Endometrium (tissue), 2 donors: ENCODE measurements at regions not wholly inside any gene's neighbourhood (a gene's known extent, or its start where the extent isn't known, plus 50 kb on each side); places are given as distances from the start of the nearest gene placed in this dataset.

Experiments used
- FAIRE-seq: peaks from 2 replicates; lab custom pipeline; 2012; peaks lifted over from hg19 to GRCh38; lab: Jason Lieb, UNC
- donor health status: control.
- donor health status: control.

DNA sequence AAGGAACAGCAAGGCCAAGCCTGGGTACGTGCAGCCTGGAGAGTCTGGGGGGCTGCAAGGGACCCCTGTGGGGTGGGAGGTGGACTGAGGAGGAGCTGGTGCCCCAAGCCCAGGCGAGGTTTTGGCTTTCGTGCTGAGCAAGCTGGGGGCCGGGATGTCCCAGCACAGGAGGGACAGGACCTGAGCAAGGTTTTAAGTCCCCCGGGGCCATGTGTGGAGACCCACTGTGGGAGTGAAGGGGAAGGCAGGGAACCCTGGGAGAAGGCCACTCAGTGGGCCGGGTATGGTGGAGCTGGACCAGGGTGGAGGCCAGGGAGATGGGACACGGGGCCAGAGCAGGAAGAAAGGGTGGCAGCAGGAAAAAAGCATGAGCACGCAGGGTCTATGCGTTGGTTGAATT, 419.2 kb upstream of the SULF2 start:
- no peak for FAIRE-seq

DNA sequence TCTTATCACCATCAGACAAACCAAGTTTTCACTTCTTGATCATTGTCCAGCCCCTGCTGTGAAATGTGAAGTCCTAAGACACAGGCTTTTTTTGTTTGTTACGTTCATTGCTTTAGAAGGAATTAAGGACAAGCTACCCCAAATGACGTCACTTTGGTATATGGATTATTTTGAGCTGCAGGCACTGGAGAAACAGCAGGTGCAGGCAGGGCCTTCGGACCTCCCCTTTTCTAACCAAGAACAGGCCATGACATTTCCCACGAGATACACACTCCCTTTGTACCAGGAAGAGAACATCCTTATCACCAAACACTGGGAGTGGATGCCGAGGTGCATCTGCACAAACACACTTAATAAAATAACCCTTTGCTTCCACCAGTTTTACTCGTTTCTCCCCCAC, 418.0 kb upstream of the SULF2 start:
- no peak for FAIRE-seq

DNA sequence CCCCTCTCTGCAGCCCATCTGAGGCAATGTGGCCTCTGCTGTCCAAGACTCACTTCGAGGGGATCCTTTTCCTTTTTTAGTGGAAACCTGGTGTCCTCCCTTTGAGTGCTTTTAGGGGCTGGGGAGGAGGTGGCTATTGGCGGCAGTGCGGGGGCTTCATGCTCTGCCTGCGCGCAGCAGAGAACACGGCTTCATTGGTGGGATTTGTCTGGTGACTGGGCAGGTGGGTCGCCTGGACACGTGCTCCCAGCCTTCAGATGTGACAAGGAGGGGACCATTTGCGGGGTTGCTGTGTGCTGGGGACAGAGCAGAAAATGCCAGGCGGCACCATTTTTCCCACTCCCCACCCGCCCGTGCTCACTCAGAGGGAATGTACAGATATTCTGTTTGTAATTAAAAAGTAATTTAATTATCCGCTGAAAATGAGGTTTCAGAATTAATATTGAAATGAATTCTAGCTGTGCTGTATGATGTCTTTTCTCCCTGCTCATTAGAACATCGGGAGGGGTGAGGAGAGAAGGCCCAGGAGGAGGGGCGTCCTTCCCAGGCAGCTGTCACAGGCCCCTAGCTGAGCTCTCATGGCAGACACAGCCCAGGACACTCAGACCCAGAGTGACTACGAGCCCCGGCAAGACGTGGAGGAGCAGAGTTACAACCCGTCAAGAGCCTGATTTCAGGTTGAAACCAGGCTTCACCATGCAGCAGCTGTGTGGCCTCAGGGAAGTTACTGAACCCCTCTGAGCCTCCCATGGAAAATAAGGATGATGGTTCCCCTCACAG, 417.2 kb upstream of the SULF2 start:
- no peak for FAIRE-seq

DNA sequence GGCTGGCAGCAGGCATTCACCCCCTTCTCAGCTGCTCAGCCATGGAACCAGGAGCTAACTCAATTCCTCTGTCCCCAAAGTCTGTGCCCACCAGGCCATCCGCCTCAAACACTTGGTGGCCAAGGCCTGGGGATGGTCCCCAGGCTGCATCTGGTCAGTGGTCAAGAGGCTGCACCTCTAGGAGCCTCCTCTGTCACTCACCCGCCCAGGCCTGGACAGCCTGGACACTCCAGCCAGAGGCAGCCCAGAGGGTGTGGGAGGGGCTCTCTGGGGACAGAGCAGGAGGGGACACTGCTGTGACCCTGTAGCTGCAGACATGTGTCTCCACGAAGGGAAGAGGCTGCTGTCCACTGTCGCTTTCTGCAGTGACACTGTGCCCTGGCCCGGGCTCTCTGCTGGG, 416.6 kb upstream of the SULF2 start:
- no peak for FAIRE-seq

- FAIRE-seq = no peak
These were observed 415.9 kb upstream of the SULF2 start for GRCh38 chr20:48201188-48201587.

- FAIRE-seq = peak; percentile 57
These were observed 413.7 kb upstream of the SULF2 start for GRCh38 chr20:48198929-48199451.

- FAIRE-seq = no peak
These were observed 411.8 kb upstream of the SULF2 start for GRCh38 chr20:48197066-48197465.

GRCh38 chr20:48196486-48196885, 411.2 kb upstream of the SULF2 start:
- FAIRE-seq = no peak

GRCh38 chr20:48196001-48196400, 410.7 kb upstream of the SULF2 start:
- no peak for FAIRE-seq

DNA sequence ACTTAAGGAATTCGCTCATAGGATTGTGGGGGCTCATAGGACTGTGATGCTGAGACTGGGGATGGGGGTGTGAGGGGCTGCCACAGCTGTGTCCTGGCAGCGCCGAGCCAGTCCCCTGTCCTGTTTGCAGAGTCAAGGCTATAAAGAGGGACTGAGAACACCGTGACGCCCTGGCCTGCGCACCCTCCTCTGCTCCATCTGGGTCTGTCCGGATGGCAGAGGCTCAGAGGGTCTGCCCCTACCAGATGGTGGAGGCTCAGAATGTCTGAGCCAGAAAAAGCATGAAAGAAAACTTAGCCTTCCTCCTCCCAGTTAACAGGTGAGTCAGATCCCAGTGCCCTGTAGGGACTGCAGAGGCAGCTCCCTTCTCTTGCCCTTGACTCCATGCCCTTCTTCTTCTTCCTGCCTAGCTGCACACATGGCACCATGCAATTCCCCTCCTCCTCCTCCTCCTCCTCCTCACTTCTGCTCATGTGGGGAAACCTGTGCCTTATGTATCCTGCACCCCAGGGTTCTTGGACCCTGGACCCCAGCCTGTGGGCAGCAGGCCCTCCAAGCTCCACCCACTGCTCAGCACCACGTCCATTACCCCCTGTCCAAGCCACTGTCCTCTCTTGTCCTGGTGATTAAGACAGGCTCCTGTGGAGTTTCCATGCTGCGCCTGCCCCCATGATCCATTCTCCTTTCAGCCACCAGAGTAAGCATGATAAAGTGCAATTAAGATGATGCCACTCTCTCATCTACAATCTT, 410.0 kb upstream of the SULF2 start:
- no peak for FAIRE-seq

DNA sequence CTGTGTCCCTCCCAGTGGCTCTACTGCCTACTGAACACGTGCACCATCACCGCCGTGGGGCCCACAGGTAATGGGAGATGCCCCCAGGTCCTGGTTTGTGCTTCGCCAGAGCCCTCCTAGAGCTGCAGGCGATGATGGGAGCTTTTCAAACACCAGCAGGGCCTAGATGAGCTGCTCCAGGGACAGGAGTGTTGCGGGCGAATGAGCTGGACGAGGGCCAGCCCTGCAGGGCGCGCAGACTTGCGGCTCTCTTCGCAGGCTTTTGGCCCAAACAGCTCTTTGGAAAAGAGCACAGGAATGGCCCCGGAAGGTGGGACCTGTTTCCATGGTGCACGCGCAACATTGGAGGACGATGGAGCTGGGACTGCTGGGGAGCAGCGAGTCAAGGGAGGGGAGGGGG, 409.3 kb upstream of the SULF2 start:
- no peak for FAIRE-seq

GRCh38 chr20:48193627-48194425, 408.5 kb upstream of the SULF2 start:
- FAIRE-seq = no peak

DNA sequence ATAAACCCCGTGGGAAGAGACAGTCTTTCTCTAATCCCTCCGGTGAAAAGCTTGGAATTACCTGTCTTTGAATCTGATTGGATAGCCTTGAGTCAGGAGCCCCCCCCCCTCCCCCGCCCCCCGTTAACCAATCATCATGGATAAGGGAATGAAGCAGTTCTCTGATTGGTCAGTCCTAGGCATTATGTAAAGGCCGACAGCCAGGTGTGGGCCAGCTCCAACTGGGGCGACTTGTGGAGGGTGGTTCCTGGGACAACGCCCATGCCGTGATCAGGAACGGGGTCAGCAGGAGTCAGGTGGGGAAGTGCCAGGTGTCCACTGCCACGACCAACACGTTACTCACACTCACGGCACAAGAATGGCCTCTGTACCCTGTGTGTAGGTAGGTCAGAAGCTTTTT, 406.8 kb upstream of the SULF2 start:
- no peak for FAIRE-seq

- FAIRE-seq = no peak
These were observed 405.9 kb upstream of the SULF2 start for GRCh38 chr20:48191200-48191599.

GRCh38 chr20:48190757-48191156, 405.5 kb upstream of the SULF2 start:
- no peak for FAIRE-seq

- no peak for FAIRE-seq
These were observed 403.9 kb upstream of the SULF2 start for GRCh38 chr20:48189181-48189580.

- FAIRE-seq = no peak
These were observed 402.6 kb upstream of the SULF2 start for GRCh38 chr20:48187851-48188250.

DNA sequence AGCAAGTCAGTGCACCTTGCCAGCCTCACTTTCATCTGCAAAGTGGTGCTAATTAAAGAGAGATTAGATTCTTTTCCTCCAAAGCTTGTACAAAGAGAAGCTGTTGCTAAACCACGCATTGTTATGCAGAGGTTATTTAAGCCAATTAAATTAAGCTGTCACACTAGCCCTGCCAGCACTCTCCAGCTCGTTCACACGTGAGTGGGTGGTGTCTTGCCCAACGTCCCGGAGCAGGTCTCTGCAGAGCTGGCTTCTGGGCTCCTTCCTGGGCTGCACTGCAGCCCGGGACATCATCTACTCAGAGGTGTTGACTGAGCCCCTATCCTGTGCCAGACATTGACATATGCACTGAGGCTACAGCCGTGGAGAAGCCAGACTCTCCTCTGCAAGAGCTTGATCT, 401.6 kb upstream of the SULF2 start:
- FAIRE-seq = peak; percentile 26

- FAIRE-seq = no peak
These were observed 401.2 kb upstream of the SULF2 start for GRCh38 chr20:48186447-48186846.

- no peak for FAIRE-seq
These were observed 398.9 kb upstream of the SULF2 start for GRCh38 chr20:48184229-48184628.

GRCh38 chr20:48181261-48181935, 396.1 kb upstream of the SULF2 start:
- no peak for FAIRE-seq

- no peak for FAIRE-seq
These were observed 395.3 kb upstream of the SULF2 start for GRCh38 chr20:48180618-48181017.
